ENCODE measurements at regions not wholly inside any gene's neighbourhood (a gene's known extent, or its start where the extent isn't known, plus 50 kb on each side); places are given as distances from the start of the nearest gene placed in this dataset.

GRCh38 chr1:59201341-59201740 lies 95.6 kb upstream of the FGGY start:
- TF ChIP-seq POLR2A (IDR thresholded peaks at IDR 0.05) (no peak), CTCF (IDR thresholded peaks at IDR 0.05) (no peak), EP300 (IDR thresholded peaks at IDR 0.05) (no peak)

Data from ovary (tissue), 3 donors.